Endothelial cell of umbilical vein (primary cell): ENCODE measurements at regions not wholly inside any gene's neighbourhood (a gene's known extent, or its start where the extent isn't known, plus 50 kb on each side); places are given as distances from the start of the nearest gene placed in this dataset.

Experiments
- CTCF ChIP-seq, 2 donors: IDR thresholded peaks; 1 replicate in 1 of 2; 2 replicates in 1 of 2; pipeline ENCODE4 v1.5.1; 2011; ENCODE audit warnings: low read length in 2 of 2, mild to moderate bottlenecking in 2 of 2, moderate library complexity in 2 of 2, control low read depth in 1 of 2, inconsistent platforms in 1 of 2, low read depth in 1 of 2; ENCODE audit not compliant: insufficient read depth in 1 of 2; ENCODE audit errors: extremely low read depth in 1 of 2
- EZH2 ChIP-seq: IDR thresholded peaks from 2 replicates; pipeline ENCODE4 v1.6.1; 2012; ENCODE audit warnings: borderline replicate concordance, low read depth, mild to moderate bottlenecking, moderate library complexity, low read length, inconsistent platforms; ENCODE audit not compliant: severe bottlenecking
- FOS ChIP-seq: IDR thresholded peaks from 2 replicates; pipeline ENCODE4 v1.6.1; 2011; ENCODE audit warnings: mild to moderate bottlenecking, low read length, moderate library complexity, borderline replicate concordance; ENCODE audit not compliant: insufficient read depth
- GATA2 ChIP-seq: IDR thresholded peaks from 2 replicates; pipeline ENCODE4 v1.7.0; 2011; ENCODE audit warnings: low read depth, mild to moderate bottlenecking, moderate library complexity, mixed read lengths, low read length; ENCODE audit not compliant: insufficient read length, insufficient read depth
- MYC ChIP-seq: IDR thresholded peaks from one replicate; pipeline ENCODE4 v1.6.1; 2011; ENCODE audit warnings: mild to moderate bottlenecking, low read depth, low read length
- POLR2A ChIP-seq: IDR thresholded peaks from 2 replicates; pipeline ENCODE4 v1.6.1; 2012; ENCODE audit warnings: low read depth, mild to moderate bottlenecking, control low read depth, low read length
- POLR2AphosphoS5 ChIP-seq: IDR thresholded peaks from 2 replicates; pipeline ENCODE4 v1.6.1; 2012; ENCODE audit warnings: low read depth, mild to moderate bottlenecking, control low read depth, low read length, moderate library complexity; ENCODE audit not compliant: insufficient read depth
- TF ChIP-seq, protein P1 (sequence below): IDR thresholded peaks from 2 replicates; pipeline ENCODE4 v1.6.1; 2011; ENCODE audit not compliant: insufficient read depth, insufficient read length

DNA sequence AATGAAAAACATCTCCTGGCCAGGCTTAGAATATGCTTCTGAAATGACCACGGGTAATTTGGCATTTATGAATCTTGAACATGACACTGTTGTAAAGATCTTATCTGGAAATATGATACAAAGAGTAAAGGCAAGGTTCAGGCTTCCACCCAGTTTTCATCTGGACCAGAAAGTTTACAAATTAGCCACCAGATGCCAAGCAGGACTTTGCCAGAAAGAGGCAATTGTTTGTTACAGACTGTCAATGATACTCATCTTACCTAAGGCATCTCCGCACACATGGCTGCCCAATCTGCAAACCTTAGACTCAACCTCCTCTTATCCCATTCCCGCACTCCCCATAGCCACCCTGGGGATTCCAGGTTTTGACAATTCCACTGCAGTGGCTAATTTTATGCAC, 795.3 kb downstream of the TYW1 start:
- no peak for TF ChIP-seq POLR2A
- no peak for TF ChIP-seq EZH2
- no peak for TF ChIP-seq CTCF (IDR thresholded peaks at IDR 0.05; ENCODE audit: extremely low read depth in 1 of 2, insufficient read depth in 1 of 2, low read depth in 1 of 2, low read length in 2 of 2)
- no peak for TF ChIP-seq POLR2AphosphoS5
- TF ChIP-seq, protein P1, sequence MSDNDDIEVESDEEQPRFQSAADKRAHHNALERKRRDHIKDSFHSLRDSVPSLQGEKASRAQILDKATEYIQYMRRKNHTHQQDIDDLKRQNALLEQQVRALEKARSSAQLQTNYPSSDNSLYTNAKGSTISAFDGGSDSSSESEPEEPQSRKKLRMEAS, result no peak
- TF ChIP-seq FOS, result no peak
- TF ChIP-seq GATA2, result no peak
- no peak for TF ChIP-seq MYC
